NCI-H748 treated with DMSO at 0.1 percent for 48 hours (cell line): ENCODE measurements at regions not wholly inside any gene's neighbourhood (a gene's known extent, or its start where the extent isn't known, plus 50 kb on each side); places are given as distances from the start of the nearest gene placed in this dataset.

ENCODE experiments used
- DNase-seq: peaks from one replicate; lab custom pipeline; 2025; lab: John Stamatoyannopoulos, UW

GRCh38 chr7:33754933-33755928, 150.1 kb upstream of the BMPER start:
- DNase-seq: peak; percentile 58

- DNase-seq: no peak
Measured at GRCh38 chr7:33757050-33757449, 148.3 kb upstream of the BMPER start.

- peak; percentile 53 for DNase-seq
Measured at GRCh38 chr7:33757563-33758165, 147.7 kb upstream of the BMPER start.

- DNase-seq: no peak
Measured at GRCh38 chr7:33760146-33760545, 145.2 kb upstream of the BMPER start.

GRCh38 chr7:33760834-33761233, 144.5 kb upstream of the BMPER start:
- DNase-seq: no peak

- DNase-seq: no peak
Measured at GRCh38 chr7:33761449-33762080, 143.8 kb upstream of the BMPER start.

- DNase-seq: no peak
Measured at GRCh38 chr7:33762151-33762910, 143.0 kb upstream of the BMPER start.

- DNase-seq: no peak
Measured at GRCh38 chr7:33762911-33763306, 142.4 kb upstream of the BMPER start.

- no peak for DNase-seq
Measured at GRCh38 chr7:33764752-33765451, 140.4 kb upstream of the BMPER start.

- no peak for DNase-seq
Measured at GRCh38 chr7:33766405-33766804, 138.9 kb upstream of the BMPER start.

- DNase-seq: no peak
Measured at GRCh38 chr7:33769930-33770329, 135.4 kb upstream of the BMPER start.

GRCh38 chr7:33770576-33770975, 134.8 kb upstream of the BMPER start:
- no peak for DNase-seq

- no peak for DNase-seq
Measured at GRCh38 chr7:33771422-33771821, 133.9 kb upstream of the BMPER start.

GRCh38 chr7:33773053-33773452, 132.3 kb upstream of the BMPER start:
- no peak for DNase-seq

GRCh38 chr7:33774762-33775523, 130.4 kb upstream of the BMPER start:
- DNase-seq: no peak

GRCh38 chr7:33775790-33776189, 129.5 kb upstream of the BMPER start:
- DNase-seq: no peak

GRCh38 chr7:33776788-33777187, 128.6 kb upstream of the BMPER start:
- DNase-seq: no peak

GRCh38 chr7:33778195-33778594, 127.1 kb upstream of the BMPER start:
- no peak for DNase-seq

- DNase-seq: no peak
Measured at GRCh38 chr7:33779216-33779615, 126.1 kb upstream of the BMPER start.

GRCh38 chr7:33781167-33781566, 124.2 kb upstream of the BMPER start:
- DNase-seq: no peak

- no peak for DNase-seq
Measured at GRCh38 chr7:33781796-33782195, 123.5 kb upstream of the BMPER start.
